ENCODE measurements at regions not wholly inside any gene's neighbourhood (a gene's known extent, or its start where the extent isn't known, plus 50 kb on each side); places are given as distances from the start of the nearest gene placed in this dataset.

GRCh38 chr5:101976933-101977332 lies 319.2 kb downstream of the SLCO4C1 start:
- no peaks in the 10 kb centered on the region for H3K4me1 ChIP-seq (ENCODE audit: control insufficient read depth in 1 of 2, insufficient read depth in 2 of 2, low read length in 2 of 2)
- no peak for DNase-seq
- H4K12ac ChIP-seq (ENCODE audit: low read depth, low read length): no peak overlapping the region

GRCh38 chr5:101969742-101970141 lies 326.3 kb downstream of the SLCO4C1 start:
- DNase-seq: no peak
- H3K36me3 ChIP-seq (ENCODE audit: control insufficient read depth in 1 of 2, insufficient read depth in 2 of 2, low read length in 2 of 2): no peaks in the 10 kb centered on the region
- no peak overlapping the region for H3K4me2 ChIP-seq (ENCODE audit: low read length)
- H4K91ac ChIP-seq (ENCODE audit: low read depth, low read length): no peak overlapping the region
- H2AFZ ChIP-seq (ENCODE audit: insufficient read depth, low read length, poor library complexity): no peak overlapping the region
- no peak overlapping the region for H3K27ac ChIP-seq (ENCODE audit: low read depth, low read length)
- no CpG with 5 or more reads among the region's 1 CpG for WGBS (ENCODE audit: extremely low coverage, insufficient coverage, insufficient read length)
- no peak overlapping the region for H3K4me3 ChIP-seq (ENCODE audit: low read depth, low read length)
- no peak overlapping the region for H2BK5ac ChIP-seq (ENCODE audit: low read depth, low read length, poor library complexity)
- H4K12ac ChIP-seq (ENCODE audit: low read depth, low read length): no peak overlapping the region
- H3K23ac ChIP-seq (ENCODE audit: low read length): no peak overlapping the region
- no peak overlapping the region for H3K18ac ChIP-seq (ENCODE audit: low read length)
- no peak overlapping the region for H2AK5ac ChIP-seq (ENCODE audit: low read length)
- no peak overlapping the region for H3K4ac ChIP-seq (ENCODE audit: low read depth, low read length)
- no peak overlapping the region for H2BK120ac ChIP-seq (ENCODE audit: insufficient read depth, low read length, poor library complexity)
- H4K8ac ChIP-seq (ENCODE audit: low read depth, low read length): no peak overlapping the region
- H3K14ac ChIP-seq (ENCODE audit: low read length): no peak overlapping the region
- H3K79me2 ChIP-seq (ENCODE audit: control insufficient read depth, insufficient read depth, low read length, poor library complexity): no peaks in the 10 kb centered on the region
- H3K79me1 ChIP-seq (ENCODE audit: low read length): no peaks in the 10 kb centered on the region
- H3K9ac ChIP-seq (ENCODE audit: low read length): no peak overlapping the region
- no peaks in the 10 kb centered on the region for H3K4me1 ChIP-seq (ENCODE audit: control insufficient read depth in 1 of 2, insufficient read depth in 2 of 2, low read length in 2 of 2)
- no peak overlapping the region for H2BK12ac ChIP-seq (ENCODE audit: low read length)
- no peaks in the 10 kb centered on the region for H3K27me3 ChIP-seq (ENCODE audit: insufficient read depth, low read length)
- H3K9me3 ChIP-seq (ENCODE audit: insufficient read depth, low read depth, low read length): no peaks in the 10 kb centered on the region

More at GRCh38 chr5:101976933-101977332, 319.2 kb downstream of the SLCO4C1 start:
- no peak overlapping the region for H3K14ac ChIP-seq (ENCODE audit: low read length)
- no peaks in the 10 kb centered on the region for H3K27me3 ChIP-seq (ENCODE audit: insufficient read depth, low read length)
- no peak overlapping the region for H2BK120ac ChIP-seq (ENCODE audit: insufficient read depth, low read length, poor library complexity)
- H3K23ac ChIP-seq (ENCODE audit: low read length): no peak overlapping the region
- no peak overlapping the region for H4K8ac ChIP-seq (ENCODE audit: low read depth, low read length)
- no peaks in the 10 kb centered on the region for H3K79me1 ChIP-seq (ENCODE audit: low read length)
- no peak overlapping the region for H2AK5ac ChIP-seq (ENCODE audit: low read length)
- H2AFZ ChIP-seq (ENCODE audit: insufficient read depth, low read length, poor library complexity): no peak overlapping the region
- no peaks in the 10 kb centered on the region for H3K36me3 ChIP-seq (ENCODE audit: control insufficient read depth in 1 of 2, insufficient read depth in 2 of 2, low read length in 2 of 2)
- no peaks in the 10 kb centered on the region for H3K9me3 ChIP-seq (ENCODE audit: insufficient read depth, low read depth, low read length)
- H3K18ac ChIP-seq (ENCODE audit: low read length): no peak overlapping the region
- no peak overlapping the region for H4K91ac ChIP-seq (ENCODE audit: low read depth, low read length)
- H3K27ac ChIP-seq (ENCODE audit: low read depth, low read length): no peak overlapping the region
- H3K79me2 ChIP-seq (ENCODE audit: control insufficient read depth, insufficient read depth, low read length, poor library complexity): no peaks in the 10 kb centered on the region
- no peak overlapping the region for H3K4ac ChIP-seq (ENCODE audit: low read depth, low read length)
- no peak overlapping the region for H2BK12ac ChIP-seq (ENCODE audit: low read length)
- H3K9ac ChIP-seq (ENCODE audit: low read length): no peak overlapping the region
- no peak overlapping the region for H3K4me3 ChIP-seq (ENCODE audit: low read depth, low read length)
- H3K4me2 ChIP-seq (ENCODE audit: low read length): no peak overlapping the region
- H2BK5ac ChIP-seq (ENCODE audit: low read depth, low read length, poor library complexity): no peak overlapping the region

GRCh38 chr5:101966476-101966875 lies 329.6 kb downstream of the SLCO4C1 start:
- Histone ChIP-seq H4K8ac (ENCODE audit: low read depth, low read length) (no peak overlapping the region), H4K91ac (ENCODE audit: low read depth, low read length) (no peak overlapping the region), H3K4ac (ENCODE audit: low read depth, low read length) (no peak overlapping the region), H2BK12ac (ENCODE audit: low read length) (no peak overlapping the region), H3K18ac (ENCODE audit: low read length) (no peak overlapping the region), H2AK5ac (ENCODE audit: low read length) (no peak overlapping the region), H3K79me2 (ENCODE audit: control insufficient read depth, insufficient read depth, low read length, poor library complexity) (no peaks in the 10 kb centered on the region), H3K9ac (ENCODE audit: low read length) (no peak overlapping the region), H3K4me2 (ENCODE audit: low read length) (no peak overlapping the region), H3K4me3 (ENCODE audit: low read depth, low read length) (no peak overlapping the region), H3K14ac (ENCODE audit: low read length) (no peak overlapping the region), H2AFZ (ENCODE audit: insufficient read depth, low read length, poor library complexity) (no peak overlapping the region), H3K23ac (ENCODE audit: low read length) (no peak overlapping the region), H3K9me3 (ENCODE audit: insufficient read depth, low read depth, low read length) (no peaks in the 10 kb centered on the region), H3K27me3 (ENCODE audit: insufficient read depth, low read length) (no peaks in the 10 kb centered on the region), H2BK5ac (ENCODE audit: low read depth, low read length, poor library complexity) (no peak overlapping the region), H2BK120ac (ENCODE audit: insufficient read depth, low read length, poor library complexity) (no peak overlapping the region), H3K36me3 (ENCODE audit: control insufficient read depth in 1 of 2, insufficient read depth in 2 of 2, low read length in 2 of 2) (no peaks in the 10 kb centered on the region), H3K4me1 (ENCODE audit: control insufficient read depth in 1 of 2, insufficient read depth in 2 of 2, low read length in 2 of 2) (no peaks in the 10 kb centered on the region), H3K79me1 (ENCODE audit: low read length) (no peaks in the 10 kb centered on the region), H3K27ac (ENCODE audit: low read depth, low read length) (no peak overlapping the region), H4K12ac (ENCODE audit: low read depth, low read length) (no peak overlapping the region)
- WGBS (ENCODE audit: extremely low coverage, insufficient coverage, insufficient read length): no CpG with 5 or more reads among the region's 2 CpGs
- no peak for DNase-seq

GRCh38 chr5:101955891-101956290 lies 340.2 kb downstream of the SLCO4C1 start:
- Histone ChIP-seq H2BK5ac (ENCODE audit: low read depth, low read length, poor library complexity) (no peak overlapping the region), H4K91ac (ENCODE audit: low read depth, low read length) (no peak overlapping the region), H3K9ac (ENCODE audit: low read length) (no peak overlapping the region), H2BK120ac (ENCODE audit: insufficient read depth, low read length, poor library complexity) (no peak overlapping the region), H3K9me3 (ENCODE audit: insufficient read depth, low read depth, low read length) (no peaks in the 10 kb centered on the region), H2BK12ac (ENCODE audit: low read length) (no peak overlapping the region), H4K12ac (ENCODE audit: low read depth, low read length) (no peak overlapping the region), H3K14ac (ENCODE audit: low read length) (no peak overlapping the region), H3K4me1 (ENCODE audit: control insufficient read depth in 1 of 2, insufficient read depth in 2 of 2, low read length in 2 of 2) (no peaks in the 10 kb centered on the region), H3K27ac (ENCODE audit: low read depth, low read length) (no peak overlapping the region), H3K36me3 (ENCODE audit: control insufficient read depth in 1 of 2, insufficient read depth in 2 of 2, low read length in 2 of 2) (no peaks in the 10 kb centered on the region), H3K27me3 (ENCODE audit: insufficient read depth, low read length) (no peaks in the 10 kb centered on the region), H3K4me3 (ENCODE audit: low read depth, low read length) (no peak overlapping the region), H3K4me2 (ENCODE audit: low read length) (no peak overlapping the region), H2AK5ac (ENCODE audit: low read length) (no peak overlapping the region), H3K79me1 (ENCODE audit: low read length) (no peaks in the 10 kb centered on the region), H3K18ac (ENCODE audit: low read length) (no peak overlapping the region), H3K79me2 (ENCODE audit: control insufficient read depth, insufficient read depth, low read length, poor library complexity) (no peaks in the 10 kb centered on the region), H3K4ac (ENCODE audit: low read depth, low read length) (no peak overlapping the region), H3K23ac (ENCODE audit: low read length) (no peak overlapping the region), H2AFZ (ENCODE audit: insufficient read depth, low read length, poor library complexity) (no peak overlapping the region), H4K8ac (ENCODE audit: low read depth, low read length) (no peak overlapping the region)
- no CpG with 5 or more reads among the region's 1 CpG for WGBS (ENCODE audit: extremely low coverage, insufficient coverage, insufficient read length)
- DNase-seq: no peak

- Histone ChIP-seq H3K9ac (ENCODE audit: low read length) (no peak overlapping the region), H3K4me1 (ENCODE audit: control insufficient read depth in 1 of 2, insufficient read depth in 2 of 2, low read length in 2 of 2) (no peaks in the 10 kb centered on the region), H4K91ac (ENCODE audit: low read depth, low read length) (no peak overlapping the region), H3K4ac (ENCODE audit: low read depth, low read length) (no peak overlapping the region), H2BK5ac (ENCODE audit: low read depth, low read length, poor library complexity) (no peak overlapping the region), H2BK12ac (ENCODE audit: low read length) (no peak overlapping the region), H2AK5ac (ENCODE audit: low read length) (no peak overlapping the region), H3K79me2 (ENCODE audit: control insufficient read depth, insufficient read depth, low read length, poor library complexity) (no peaks in the 10 kb centered on the region), H3K79me1 (ENCODE audit: low read length) (no peaks in the 10 kb centered on the region), H2AFZ (ENCODE audit: insufficient read depth, low read length, poor library complexity) (no peak overlapping the region), H3K23ac (ENCODE audit: low read length) (no peak overlapping the region), H3K14ac (ENCODE audit: low read length) (no peak overlapping the region), H3K4me2 (ENCODE audit: low read length) (no peak overlapping the region), H3K9me3 (ENCODE audit: insufficient read depth, low read depth, low read length) (no peaks in the 10 kb centered on the region), H4K8ac (ENCODE audit: low read depth, low read length) (no peak overlapping the region), H2BK120ac (ENCODE audit: insufficient read depth, low read length, poor library complexity) (no peak overlapping the region), H3K27me3 (ENCODE audit: insufficient read depth, low read length) (no peaks in the 10 kb centered on the region), H3K27ac (ENCODE audit: low read depth, low read length) (no peak overlapping the region), H3K18ac (ENCODE audit: low read length) (no peak overlapping the region), H4K12ac (ENCODE audit: low read depth, low read length) (no peak overlapping the region), H3K36me3 (ENCODE audit: control insufficient read depth in 1 of 2, insufficient read depth in 2 of 2, low read length in 2 of 2) (no peaks in the 10 kb centered on the region), H3K4me3 (ENCODE audit: low read depth, low read length) (no peak overlapping the region)
- DNase-seq: no peak
Measured at GRCh38 chr5:101950019-101950418, 346.1 kb downstream of the SLCO4C1 start.

Measured in trophoblast cell (in vitro differentiated cells and primary cell).